T-cell (primary cell): ENCODE measurements at regions not wholly inside any gene's neighbourhood (a gene's known extent, or its start where the extent isn't known, plus 50 kb on each side); places are given as distances from the start of the nearest gene placed in this dataset.

Experiments used
- ATAC-seq, 4 experiments: fragments of 200-7000 bp in 3 of 4; fragments of 150-1000 bp in 1 of 4; cut with Tn5 transposase; replicated peaks in 1 of 4; 1 replicate in 3 of 4; 2 replicates in 1 of 4; pipeline ENCODE4 v1.10.0; 2021; ENCODE audit warnings: moderate library complexity in 3 of 4, mild to moderate bottlenecking in 2 of 4, moderate number of reproducible peaks in 1 of 4
- CTCF ChIA-PET, 2 donors: fragments of 300-600 bp; sonication (Branson Sonifier 250); formaldehyde crosslinking; loops; one replicate each; lab custom pipeline; 2022; ENCODE audit warnings: antibody characterized with exemption in 2 of 2; lab: Charles Lee
- POLR2A ChIA-PET, 2 donors: fragments of 300-600 bp; sonication (Branson Sonifier 250); formaldehyde crosslinking; loops; one replicate each; lab custom pipeline; 2022; ENCODE audit warnings: antibody characterized with exemption in 2 of 2; lab: Charles Lee
- DNase-seq, 35 experiments: peaks; one replicate each; pipeline versions ENCODE4 v3.0.0 to v3.0.0-alpha.2; 2013 to 2023
- H3K27ac ChIP-seq: one replicate; pipeline ENCODE4 v1.5.1; 2013; ENCODE audit warnings: low read length
- H3K27me3 ChIP-seq, 2 experiments: replicated peaks in 1 of 2; 1 replicate in 1 of 2; 2 replicates in 1 of 2; pipeline versions ENCODE4 v1.6.1 to v1.7.0; 2013; ENCODE audit warnings: low read length in 1 of 2, mixed read lengths in 1 of 2; ENCODE audit not compliant: control insufficient read depth in 2 of 2, insufficient read depth in 2 of 2; ENCODE audit errors: extremely low read depth in 1 of 2
- H3K36me3 ChIP-seq, 2 donors: 1 replicate in 1 of 2; 2 replicates in 1 of 2; pipeline versions ENCODE4 v1.6.1 to v1.7.0; 2013; ENCODE audit warnings: low read length in 1 of 2; ENCODE audit not compliant: control insufficient read depth in 2 of 2, insufficient read depth in 1 of 2; ENCODE audit errors: extremely low read depth in 1 of 2
- H3K4me1 ChIP-seq, 2 experiments: 1 replicate in 1 of 2; 2 replicates in 1 of 2; pipeline versions ENCODE4 v1.6.1 to v1.7.0; 2013; ENCODE audit warnings: low read length in 2 of 2, mixed read lengths in 1 of 2; ENCODE audit not compliant: insufficient read depth in 2 of 2, control insufficient read depth in 1 of 2; ENCODE audit errors: extremely low read depth in 1 of 2
- H3K4me3 ChIP-seq, 2 donors: 1 replicate in 1 of 2; 2 replicates in 1 of 2; pipeline versions ENCODE4 v1.5.1 to v1.7.0; 2013; ENCODE audit warnings: mild to moderate bottlenecking in 2 of 2, low read length in 1 of 2, moderate library complexity in 1 of 2; ENCODE audit not compliant: control insufficient read depth in 1 of 2; ENCODE audit errors: extremely low read depth in 1 of 2
- H3K9me3 ChIP-seq: 2 replicates; pipeline ENCODE4 v1.7.0; 2013
- H3K27ac Mint-ChIP-seq, 2 donors: one replicate each; pipeline ENCODE4 v1.8.0; 2020 to 2021; ENCODE audit warnings: mild to moderate bottlenecking in 2 of 2, mixed read lengths in 2 of 2
- H3K27me3 Mint-ChIP-seq, 2 donors: one replicate each; pipeline ENCODE4 v1.8.0; 2021 to 2022; ENCODE audit warnings: mixed read lengths in 2 of 2
- H3K36me3 Mint-ChIP-seq: one replicate; pipeline ENCODE4 v1.8.0; 2021; ENCODE audit warnings: mixed read lengths
- H3K4me1 Mint-ChIP-seq, 3 donors: one replicate each; pipeline ENCODE4 v1.8.0; 2020 to 2022; ENCODE audit warnings: mixed read lengths in 3 of 3, mild to moderate bottlenecking in 1 of 3
- H3K4me3 Mint-ChIP-seq, 3 donors: one replicate each; pipeline ENCODE4 v1.8.0; 2020 to 2022; ENCODE audit warnings: mild to moderate bottlenecking in 3 of 3, mixed read lengths in 3 of 3, moderate library complexity in 3 of 3
- H3K9me3 Mint-ChIP-seq, 3 donors: one replicate each; pipeline ENCODE4 v1.8.0; 2020 to 2022; ENCODE audit warnings: mixed read lengths in 3 of 3
- WGBS: methylation state at CpG from one replicate; pipeline ENCODE4 v1.1.5; 2013; ENCODE audit warnings: missing lambda C conversion rate; ENCODE audit not compliant: insufficient coverage; 5-methylcytosine and 5-hydroxymethylcytosine counted together

- Histone ChIP-seq H3K27me3 (no peaks in the 10 kb centered on the region), H3K36me3 (no peaks in the 10 kb centered on the region), H3K4me1 (peaks cover 0 to 9% of the 10 kb centered on the region in 2 experiments), H3K4me3 (no peak overlapping the region), H3K9me3 (no peaks in the 10 kb centered on the region), H3K27ac (no peak overlapping the region)
- POLR2A ChIA-PET = no interaction called here
- no peak overlapping the region for H3K4me3 Mint-ChIP-seq
- no peaks in the 10 kb centered on the region for H3K36me3 Mint-ChIP-seq
- ATAC-seq = no peak
- no peak for DNase-seq
- H3K4me1 Mint-ChIP-seq = peaks cover 7 to 11% (median 8%) of the 10 kb centered on the region in 3 donors
- peaks cover 0 to 8% of the 10 kb centered on the region in 2 donors for H3K27me3 Mint-ChIP-seq
- peaks cover 0 to 6% (median 0%) of the 10 kb centered on the region in 3 donors for H3K9me3 Mint-ChIP-seq
- CTCF ChIA-PET = no interaction called here
- no peak overlapping the region for H3K27ac Mint-ChIP-seq
These were observed 1252.6 kb downstream of the TMEM121 start for GRCh38 chr14:106778986-106779385.

GRCh38 chr14:106786697-106787096 is 1260.3 kb downstream of the TMEM121 start:
- Mint-ChIP-seq H3K27me3 (peaks cover 5 to 28% of the 10 kb centered on the region in 2 donors), H3K4me1 (peaks cover 10 to 14% (median 10%) of the 10 kb centered on the region in 3 donors), H3K9me3 (no peaks in the 10 kb centered on the region), H3K36me3 (no peaks in the 10 kb centered on the region), H3K4me3 (no peak overlapping the region), H3K27ac (no peak overlapping the region)
- ATAC-seq = no peak
- Histone ChIP-seq H3K27me3 (peaks cover 0 to 14% of the 10 kb centered on the region in 2 experiments), H3K4me1 (peaks cover 6 to 12% of the 10 kb centered on the region in 2 experiments), H3K27ac (no peak overlapping the region), H3K9me3 (no peaks in the 10 kb centered on the region), H3K4me3 (no peak overlapping the region), H3K36me3 (no peaks in the 10 kb centered on the region)
- WGBS = no CpG with 5 or more reads among the region's 1 CpG
- POLR2A ChIA-PET = no interaction called here
- no peak for DNase-seq
- CTCF ChIA-PET = no interaction called here

- ATAC-seq (no peak), DNase-seq (no peak)
- ChIA-PET POLR2A (no interaction called here), CTCF (interaction anchor here in 1 of 2 donors (1.1 kb wide), 1 partner anchor 85 kb away, joined by 3 read pairs; no protein-coding TSS in a partner anchor)
- H3K27ac ChIP-seq = no peak overlapping the region
- peaks cover 6 to 12% of the 10 kb centered on the region in 2 experiments for H3K4me1 ChIP-seq
- Mint-ChIP-seq H3K9me3 (no peaks in the 10 kb centered on the region), H3K27ac (no peak overlapping the region), H3K4me1 (peaks cover 10 to 14% (median 10%) of the 10 kb centered on the region in 3 donors), H3K27me3 (peaks cover 5 to 28% of the 10 kb centered on the region in 2 donors), H3K4me3 (no peak overlapping the region), H3K36me3 (no peaks in the 10 kb centered on the region)
- peaks cover 0 to 14% of the 10 kb centered on the region in 2 experiments for H3K27me3 ChIP-seq
- H3K36me3 ChIP-seq = no peaks in the 10 kb centered on the region
- WGBS = 90% methylated on average over 2 of the region's 2 CpGs
- H3K9me3 ChIP-seq = no peaks in the 10 kb centered on the region
- H3K4me3 ChIP-seq = no peak overlapping the region
These were observed 1261.2 kb downstream of the TMEM121 start for GRCh38 chr14:106787626-106788025.

GRCh38 chr14:106788534-106788933 is 1262.2 kb downstream of the TMEM121 start:
- no peak overlapping the region for H3K4me3 Mint-ChIP-seq
- no peaks in the 10 kb centered on the region for H3K9me3 Mint-ChIP-seq
- POLR2A ChIA-PET = interaction anchor here in 1 of 2 donors (0.6 kb wide), 1 partner anchor 52 kb away, joined by 3 read pairs; no protein-coding TSS in a partner anchor

GRCh38 chr14:106789318-106789717 is 1262.9 kb downstream of the TMEM121 start:
- POLR2A ChIA-PET = no interaction called here
- H3K36me3 ChIP-seq = no peaks in the 10 kb centered on the region
- no peak for DNase-seq
- CTCF ChIA-PET = interaction anchor here in 1 of 2 donors (0.6 to 1.5 kb wide), 2 partner anchors 83 to 171 kb away, joined by 3 to 6 read pairs; no protein-coding TSS in a partner anchor
- ATAC-seq = peak in 1 of 4 experiments; percentile 46
- Mint-ChIP-seq H3K27ac (no peak overlapping the region), H3K4me1 (peaks cover 10 to 14% (median 10%) of the 10 kb centered on the region in 3 donors), H3K36me3 (no peaks in the 10 kb centered on the region), H3K4me3 (no peak overlapping the region), H3K9me3 (no peaks in the 10 kb centered on the region), H3K27me3 (peaks cover 5 to 27% of the 10 kb centered on the region in 2 donors)
- no CpG with 5 or more reads among the region's 3 CpGs for WGBS
- no peaks in the 10 kb centered on the region for H3K9me3 ChIP-seq
- H3K4me3 ChIP-seq = no peak overlapping the region
- H3K27me3 ChIP-seq = peaks cover 0 to 14% of the 10 kb centered on the region in 2 experiments
- no peak overlapping the region for H3K27ac ChIP-seq
- H3K4me1 ChIP-seq = peaks cover 6 to 12% of the 10 kb centered on the region in 2 experiments

More at GRCh38 chr14:106788534-106788933, 1262.2 kb downstream of the TMEM121 start:
- Histone ChIP-seq H3K9me3 (no peaks in the 10 kb centered on the region), H3K4me3 (no peak overlapping the region), H3K4me1 (peaks cover 6 to 12% of the 10 kb centered on the region in 2 experiments), H3K27me3 (peaks cover 0 to 14% of the 10 kb centered on the region in 2 experiments), H3K27ac (no peak overlapping the region), H3K36me3 (no peaks in the 10 kb centered on the region)
- no peaks in the 10 kb centered on the region for H3K36me3 Mint-ChIP-seq
- H3K27ac Mint-ChIP-seq = peak overlapping the region in 1 of 2 donors; percentile 46
- peaks cover 5 to 28% of the 10 kb centered on the region in 2 donors for H3K27me3 Mint-ChIP-seq
- DNase-seq (no peak), ATAC-seq (peak in 1 of 4 experiments; percentile 32)
- CTCF ChIA-PET = no interaction called here
- no CpG with 5 or more reads among the region's 6 CpGs for WGBS
- peaks cover 10 to 14% (median 10%) of the 10 kb centered on the region in 3 donors for H3K4me1 Mint-ChIP-seq

- peak; percentile 20 to 79 (median 63) for DNase-seq
- no peaks in the 10 kb centered on the region for H3K36me3 Mint-ChIP-seq
- ATAC-seq = peak; percentile 67 to 91 (median 75)
- ChIA-PET CTCF (interaction anchor here in 1 of 2 donors (1.5 kb wide), 1 partner anchor 82 kb away, joined by 6 read pairs; no protein-coding TSS in a partner anchor), POLR2A (no interaction called here)
- Histone ChIP-seq H3K36me3 (no peaks in the 10 kb centered on the region), H3K4me3 (no peak overlapping the region), H3K27me3 (peaks cover 0 to 14% of the 10 kb centered on the region in 2 experiments), H3K9me3 (no peaks in the 10 kb centered on the region), H3K27ac (no peak overlapping the region), H3K4me1 (peaks cover 6 to 12% of the 10 kb centered on the region in 2 experiments)
- no peaks in the 10 kb centered on the region for H3K9me3 Mint-ChIP-seq
- peaks cover 5 to 26% of the 10 kb centered on the region in 2 donors for H3K27me3 Mint-ChIP-seq
- WGBS = 15% methylated on average over 9 of the region's 17 CpGs
- peaks cover 10 to 14% (median 10%) of the 10 kb centered on the region in 3 donors for H3K4me1 Mint-ChIP-seq
- no peak overlapping the region for H3K4me3 Mint-ChIP-seq
- H3K27ac Mint-ChIP-seq = no peak overlapping the region
These were observed 1264.0 kb downstream of the TMEM121 start for GRCh38 chr14:106790189-106791036.
